SK-N-SH (cell line): ENCODE measurements at regions not wholly inside any gene's neighbourhood (a gene's known extent, or its start where the extent isn't known, plus 50 kb on each side); places are given as distances from the start of the nearest gene placed in this dataset.

Experiments used
- CHD2 ChIP-seq: fragments of 150-350 bp; IDR thresholded peaks from 2 replicates; pipeline ENCODE4 v1.6.1; 2018; ENCODE audit warnings: low read length; ENCODE audit not compliant: partially characterized antibody
- CTCF ChIP-seq: fragments of 200-600 bp; sonication (generic); IDR thresholded peaks from 2 replicates; pipeline ENCODE4 v1.6.1; 2017; ENCODE audit warnings: antibody characterized with exemption, mild to moderate bottlenecking, moderate library complexity
- JUND ChIP-seq: IDR thresholded peaks from 2 replicates; pipeline ENCODE4 v1.4.0; 2012
- MAX ChIP-seq: IDR thresholded peaks from 2 replicates; pipeline ENCODE4 v1.4.0; 2012; ENCODE audit warnings: low read depth
- MXI1 ChIP-seq: IDR thresholded peaks from 2 replicates; pipeline ENCODE4 v1.6.1; 2012; ENCODE audit warnings: mild to moderate bottlenecking, low read depth, low read length, improper control_type of control experiment
- NRF1 ChIP-seq: IDR thresholded peaks from 2 replicates; pipeline ENCODE4 v1.6.1; 2012; ENCODE audit warnings: low read depth, mild to moderate bottlenecking, low read length
- POLR2AphosphoS5 ChIP-seq: IDR thresholded peaks from 2 replicates; pipeline ENCODE4 v1.6.1; 2012; ENCODE audit warnings: low read depth, low read length
- SIN3A ChIP-seq: IDR thresholded peaks from 2 replicates; pipeline ENCODE4 v1.6.1; 2012; ENCODE audit warnings: low read depth, mild to moderate bottlenecking, low read length, moderate library complexity, borderline replicate concordance
- TEAD4 ChIP-seq: IDR thresholded peaks from 2 replicates; pipeline ENCODE4 v1.4.0; 2012; ENCODE audit warnings: mild to moderate bottlenecking, borderline replicate concordance; ENCODE audit not compliant: insufficient read depth

GRCh38 chr1:199832451-199832850 lies 195.1 kb upstream of the NR5A2 start:
- TF ChIP-seq CTCF, result no peak
- no peak for TF ChIP-seq SIN3A
- no peak for TF ChIP-seq CHD2
- TF ChIP-seq MXI1, result no peak
- TF ChIP-seq NRF1, result no peak
- no peak for TF ChIP-seq POLR2AphosphoS5
- no peak for TF ChIP-seq MAX
- TF ChIP-seq JUND, result no peak
- no peak for TF ChIP-seq TEAD4
